Psoas muscle (tissue), 7 donors: ENCODE measurements at regions not wholly inside any gene's neighbourhood (a gene's known extent, or its start where the extent isn't known, plus 50 kb on each side); places are given as distances from the start of the nearest gene placed in this dataset.

Experiments
- ATAC-seq, 4 donors: fragments of 200-7000 bp; cut with Tn5 transposase; one replicate each; pipeline ENCODE4 v1.9.1; 2020; ENCODE audit warnings: moderate library complexity in 3 of 4, mild to moderate bottlenecking in 2 of 4
- DNase-seq, 2 donors: peaks; one replicate each; pipeline ENCODE4 v3.0.0-alpha.2; 2020
- H3K27ac ChIP-seq: fragments of 200-600 bp; one replicate; pipeline ENCODE4 v1.8.0; 2022
- H3K27me3 ChIP-seq, 3 donors: fragments of 200-600 bp in 1 of 3; one replicate each; pipeline versions ENCODE4 v1.6.1 to v1.8.0; 2013 to 2022; ENCODE audit warnings: low read length in 2 of 3, mild to moderate bottlenecking in 2 of 3, moderate library complexity in 1 of 3; ENCODE audit not compliant: insufficient read depth in 3 of 3
- H3K36me3 ChIP-seq, 2 donors: fragments of 200-600 bp in 1 of 2; one replicate each; pipeline versions ENCODE4 v1.6.1 to v1.8.0; 2013 to 2022; ENCODE audit warnings: low read depth in 1 of 2, mild to moderate bottlenecking in 1 of 2, moderate library complexity in 1 of 2; ENCODE audit not compliant: insufficient read depth in 1 of 2
- H3K4me1 ChIP-seq: fragments of 200-600 bp; one replicate; pipeline ENCODE4 v1.8.0; 2022
- H3K4me3 ChIP-seq: fragments of 200-600 bp; one replicate; pipeline ENCODE4 v1.8.0; 2022; ENCODE audit warnings: mild to moderate bottlenecking
- H3K9me3 ChIP-seq: fragments of 200-600 bp; one replicate; pipeline ENCODE4 v1.8.0; 2022
- WGBS, 3 donors: extraction: QIAGEN DNeasy Blood & Tissue Kit; methylation state at CpG; one replicate each; pipeline versions ENCODE4 v1.1.6 to v1.1.7; 2013; 5-methylcytosine and 5-hydroxymethylcytosine counted together
- intact Hi-C, 2 donors: fragments of 100-400 bp; cut with DNase I; formaldehyde crosslinking; loops; one replicate each; pipeline versions ENCODE4 v1.11.0 to v1.14.2; 2022
- TF ChIP-seq, protein P1 (sequence below): fragments of 200-600 bp; IDR thresholded peaks from one replicate; pipeline ENCODE4 v1.8.0; 2022; ENCODE audit warnings: antibody characterized with exemption
- donor health status: healthy with polysubstance abuse.
- donor health status: DM: no; HTN: no; CAD: no; lungs with moderate emphysema.
- donor health status: Bipolar disorder and iron deficiency.
- donor health status: healthy.
- donor health status: DM: yes; HTN: yes; CAD: no.
- donor health status: DM: no; HTN: no; CAD: no.
- donor health status: DM: yes; HTN: yes; CAD: no.

DNA sequence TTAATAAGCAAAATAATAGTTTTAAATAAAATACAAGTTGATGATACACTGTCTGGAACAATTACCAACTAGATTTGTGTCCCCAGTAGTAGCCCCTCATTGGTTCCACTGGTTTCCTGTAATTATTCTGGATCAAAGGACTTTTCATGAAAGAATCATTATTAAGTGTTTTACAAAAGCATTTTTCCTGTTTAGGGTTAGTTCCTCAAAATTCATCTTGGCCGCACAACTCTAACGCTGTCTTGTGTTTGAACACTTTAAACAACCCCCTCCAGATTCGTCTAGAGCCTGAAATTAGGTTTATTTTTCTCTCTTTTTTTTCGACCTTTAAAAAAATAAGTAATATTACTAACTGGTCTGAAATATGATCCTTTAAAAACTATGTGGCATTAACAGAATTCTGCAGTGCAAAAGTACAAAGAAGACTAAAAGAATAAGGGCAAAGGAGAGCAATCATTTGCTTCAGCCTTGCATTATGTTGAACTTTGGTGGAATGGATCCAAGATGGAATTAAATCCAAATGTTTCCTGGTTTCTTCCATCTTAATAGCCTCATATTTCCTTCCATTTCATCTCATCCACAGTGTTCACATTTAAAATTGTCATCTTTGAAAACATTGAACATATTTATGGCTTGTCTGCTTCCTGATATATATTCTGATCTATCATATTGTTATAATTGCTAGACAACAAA lies 678.4 kb downstream of the IRS1 start:
- 56 to 66% (median 58%) methylated on average over 4 of the region's 4 CpGs for WGBS, 3 donors
- DNase-seq (no peak), ATAC-seq (no peak)
- Histone ChIP-seq H3K9me3 (no peaks in the 10 kb centered on the region), H3K36me3 (no peaks in the 10 kb centered on the region), H3K4me1 (peaks cover 6% of the 10 kb centered on the region), H3K27ac (no peak overlapping the region), H3K27me3 (no peaks in the 10 kb centered on the region), H3K4me3 (no peak overlapping the region)
- TF ChIP-seq, protein P1, sequence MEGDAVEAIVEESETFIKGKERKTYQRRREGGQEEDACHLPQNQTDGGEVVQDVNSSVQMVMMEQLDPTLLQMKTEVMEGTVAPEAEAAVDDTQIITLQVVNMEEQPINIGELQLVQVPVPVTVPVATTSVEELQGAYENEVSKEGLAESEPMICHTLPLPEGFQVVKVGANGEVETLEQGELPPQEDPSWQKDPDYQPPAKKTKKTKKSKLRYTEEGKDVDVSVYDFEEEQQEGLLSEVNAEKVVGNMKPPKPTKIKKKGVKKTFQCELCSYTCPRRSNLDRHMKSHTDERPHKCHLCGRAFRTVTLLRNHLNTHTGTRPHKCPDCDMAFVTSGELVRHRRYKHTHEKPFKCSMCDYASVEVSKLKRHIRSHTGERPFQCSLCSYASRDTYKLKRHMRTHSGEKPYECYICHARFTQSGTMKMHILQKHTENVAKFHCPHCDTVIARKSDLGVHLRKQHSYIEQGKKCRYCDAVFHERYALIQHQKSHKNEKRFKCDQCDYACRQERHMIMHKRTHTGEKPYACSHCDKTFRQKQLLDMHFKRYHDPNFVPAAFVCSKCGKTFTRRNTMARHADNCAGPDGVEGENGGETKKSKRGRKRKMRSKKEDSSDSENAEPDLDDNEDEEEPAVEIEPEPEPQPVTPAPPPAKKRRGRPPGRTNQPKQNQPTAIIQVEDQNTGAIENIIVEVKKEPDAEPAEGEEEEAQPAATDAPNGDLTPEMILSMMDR = no peak
- intact Hi-C loops = no loop called here

DNA sequence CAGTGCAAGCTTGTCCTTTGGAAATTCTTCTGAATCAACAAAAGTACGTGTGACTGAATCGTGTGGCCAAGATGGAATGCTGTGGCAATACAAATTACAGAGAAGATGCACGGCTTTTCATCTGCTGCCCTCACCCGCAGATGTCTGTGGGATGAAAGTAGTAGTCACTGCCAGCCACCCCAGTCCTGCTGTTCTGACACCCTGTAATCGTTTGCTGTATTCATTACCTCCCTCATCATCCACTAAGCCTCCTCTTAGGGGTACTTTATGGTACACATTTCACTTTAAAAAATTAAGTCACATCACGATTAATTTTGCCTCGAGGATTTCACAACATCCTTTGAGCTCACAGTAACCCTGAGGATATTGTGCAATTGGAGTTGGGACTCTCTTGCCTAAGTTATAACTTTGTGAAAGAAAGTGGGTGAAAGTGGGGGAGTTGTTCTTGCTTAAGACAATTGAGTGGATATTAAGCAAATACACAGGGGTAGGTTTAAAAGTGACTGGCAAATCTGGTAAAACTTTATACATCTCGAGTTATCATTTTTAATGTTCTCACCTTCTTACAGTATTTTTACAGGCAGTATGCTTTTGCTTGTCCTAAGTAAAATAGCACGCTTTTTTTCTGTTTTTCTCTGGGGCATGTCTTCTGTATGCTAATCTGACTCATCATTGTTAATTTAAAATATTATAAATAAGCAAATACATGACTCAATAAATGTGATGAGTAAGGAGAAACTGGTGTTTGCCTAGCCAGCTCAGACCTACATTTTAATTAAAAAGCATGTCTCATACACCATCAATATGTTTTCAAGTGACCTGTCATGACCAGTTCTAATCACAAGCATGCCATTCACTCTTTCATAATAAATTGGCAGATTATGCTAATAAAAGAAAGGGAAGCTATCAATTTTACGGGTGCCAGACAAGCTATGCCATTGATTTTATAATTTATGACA lies 680.9 kb downstream of the IRS1 start:
- Histone ChIP-seq H3K36me3 (no peaks in the 10 kb centered on the region), H3K4me1 (peaks cover 16% of the 10 kb centered on the region)
- WGBS, 3 donors = 30 to 49% (median 32%) methylated on average over 10 of the region's 10 CpGs

DNA sequence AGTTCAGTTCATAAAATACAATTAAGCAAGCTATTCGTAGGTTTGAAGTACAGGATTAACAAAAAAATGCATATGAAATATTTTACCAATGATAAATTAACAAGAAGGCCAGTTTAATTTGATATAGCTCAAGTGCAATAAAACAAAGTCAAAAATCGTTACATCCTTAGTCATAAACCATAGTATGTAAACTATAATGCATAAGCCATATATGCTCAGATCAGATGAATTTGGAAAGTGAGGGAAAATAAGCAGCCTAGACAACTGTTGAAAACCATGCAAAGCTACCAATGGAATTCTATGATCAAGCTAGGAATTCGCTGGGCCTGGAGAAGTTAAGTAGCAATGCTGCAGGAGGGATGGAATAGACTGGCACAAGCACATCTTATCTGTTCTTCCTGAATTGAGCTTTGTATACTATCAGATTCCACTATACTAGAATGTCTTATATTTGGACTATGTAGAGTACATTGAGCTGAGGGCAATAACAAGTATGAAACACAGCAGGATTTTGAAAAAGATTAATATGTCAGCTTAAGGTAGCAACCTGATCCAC lies 682.0 kb downstream of the IRS1 start:
- Histone ChIP-seq H3K36me3 (no peaks in the 10 kb centered on the region), H3K9me3 (no peaks in the 10 kb centered on the region), H3K27me3 (no peaks in the 10 kb centered on the region), H3K27ac (no peak overlapping the region), H3K4me3 (no peak overlapping the region), H3K4me1 (peaks cover 16% of the 10 kb centered on the region)
- intact Hi-C loops = no loop called here
- ATAC-seq (no peak), DNase-seq (no peak)
- TF ChIP-seq, protein P1 = no peak
- WGBS, 3 donors = 71 to 81% (median 74%) methylated on average over 3 of the region's 3 CpGs

More for the DNA sequence above, 680.9 kb downstream of the IRS1 start:
- Histone ChIP-seq H3K27ac (peak overlapping the region; percentile 46), H3K9me3 (no peaks in the 10 kb centered on the region), H3K27me3 (no peaks in the 10 kb centered on the region), H3K4me3 (peak overlapping the region; percentile 40)
- DNase-seq = peak; percentile 19 to 32
- TF ChIP-seq, protein P1 = no peak
- intact Hi-C loops = no loop called here
- ATAC-seq = peak; percentile 52 to 91 (median 76)

DNA sequence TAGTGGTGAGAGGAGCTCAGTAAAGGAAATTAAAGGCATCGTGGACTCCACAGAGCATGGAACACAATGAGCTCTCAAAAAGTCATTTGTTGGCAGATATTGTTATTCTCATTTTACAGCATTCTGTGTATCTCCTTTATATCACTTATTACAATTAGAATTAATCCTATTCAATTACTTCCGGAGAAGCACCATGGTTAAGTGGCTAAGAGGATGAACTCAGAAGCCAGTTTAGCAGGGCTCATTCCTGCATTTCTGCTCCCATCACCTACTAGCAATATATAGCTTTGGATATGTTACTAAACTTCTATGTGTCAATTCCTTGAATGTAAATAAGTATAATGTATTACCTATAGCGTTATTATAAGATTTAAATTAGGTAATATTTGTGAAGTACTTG lies 683.3 kb downstream of the IRS1 start:
- H3K27ac ChIP-seq = no peak overlapping the region
- DNase-seq (no peak), ATAC-seq (no peak)
- no peaks in the 10 kb centered on the region for H3K9me3 ChIP-seq
- H3K27me3 ChIP-seq = no peaks in the 10 kb centered on the region
- H3K4me3 ChIP-seq = no peak overlapping the region
- WGBS, 3 donors = 79 to 81% (median 79%) methylated on average over 3 of the region's 3 CpGs
- H3K4me1 ChIP-seq = peaks cover 16% of the 10 kb centered on the region
- no peaks in the 10 kb centered on the region for H3K36me3 ChIP-seq
- intact Hi-C loops = no loop called here
- TF ChIP-seq, protein P1 = no peak
